ENCODE measurements at regions not wholly inside any gene's neighbourhood (a gene's known extent, or its start where the extent isn't known, plus 50 kb on each side); places are given as distances from the start of the nearest gene placed in this dataset.

GRCh38 chr5:32501071-32502002 lies 56.8 kb upstream of the ZFR start:
- DNase-seq, result no peak

- no peak for DNase-seq
Measured at GRCh38 chr5:32500181-32500580, 55.6 kb upstream of the ZFR start.

- no peak for DNase-seq
Measured at GRCh38 chr5:32499261-32499660, 54.7 kb upstream of the ZFR start.

- DNase-seq, result no peak
Measured at GRCh38 chr5:32498484-32498883, 53.9 kb upstream of the ZFR start.

- DNase-seq, result no peak
Measured at GRCh38 chr5:32496104-32496503, 51.6 kb upstream of the ZFR start.

GRCh38 chr5:32494827-32495226 lies 50.3 kb upstream of the ZFR start:
- no peak for DNase-seq

Data from NCI-H1092 (cell line).